ENCODE measurements at regions not wholly inside any gene's neighbourhood (a gene's known extent, or its start where the extent isn't known, plus 50 kb on each side); places are given as distances from the start of the nearest gene placed in this dataset.

GRCh38 chr13:33767140-33767539, 50.8 kb upstream of the RFC3 start:
- TF ChIP-seq, protein P1, sequence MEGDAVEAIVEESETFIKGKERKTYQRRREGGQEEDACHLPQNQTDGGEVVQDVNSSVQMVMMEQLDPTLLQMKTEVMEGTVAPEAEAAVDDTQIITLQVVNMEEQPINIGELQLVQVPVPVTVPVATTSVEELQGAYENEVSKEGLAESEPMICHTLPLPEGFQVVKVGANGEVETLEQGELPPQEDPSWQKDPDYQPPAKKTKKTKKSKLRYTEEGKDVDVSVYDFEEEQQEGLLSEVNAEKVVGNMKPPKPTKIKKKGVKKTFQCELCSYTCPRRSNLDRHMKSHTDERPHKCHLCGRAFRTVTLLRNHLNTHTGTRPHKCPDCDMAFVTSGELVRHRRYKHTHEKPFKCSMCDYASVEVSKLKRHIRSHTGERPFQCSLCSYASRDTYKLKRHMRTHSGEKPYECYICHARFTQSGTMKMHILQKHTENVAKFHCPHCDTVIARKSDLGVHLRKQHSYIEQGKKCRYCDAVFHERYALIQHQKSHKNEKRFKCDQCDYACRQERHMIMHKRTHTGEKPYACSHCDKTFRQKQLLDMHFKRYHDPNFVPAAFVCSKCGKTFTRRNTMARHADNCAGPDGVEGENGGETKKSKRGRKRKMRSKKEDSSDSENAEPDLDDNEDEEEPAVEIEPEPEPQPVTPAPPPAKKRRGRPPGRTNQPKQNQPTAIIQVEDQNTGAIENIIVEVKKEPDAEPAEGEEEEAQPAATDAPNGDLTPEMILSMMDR (IDR thresholded peaks at IDR 0.05) = no peak
- TF ChIP-seq POLR2A (IDR thresholded peaks at IDR 0.05) (no peak), EP300 (IDR thresholded peaks at IDR 0.05) (no peak)

Measured in ovary (tissue), 3 donors.